Activated CD8-positive, alpha-beta memory T cell treated with anti-CD3 and anti-CD28 coated beads for 36 hours (primary cell): ENCODE measurements at regions not wholly inside any gene's neighbourhood (a gene's known extent, or its start where the extent isn't known, plus 50 kb on each side); places are given as distances from the start of the nearest gene placed in this dataset.

Experiments used
- CTCF ChIA-PET: fragments of 350-600 bp; sonication (Branson Sonifier 250); formaldehyde crosslinking; loops from one replicate; lab custom pipeline; 2021; ENCODE audit warnings: antibody characterized with exemption; lab: Charles Lee
- POLR2A ChIA-PET: fragments of 350-600 bp; sonication (Branson Sonifier 250); formaldehyde crosslinking; loops from one replicate; lab custom pipeline; 2021; ENCODE audit warnings: antibody characterized with exemption; lab: Charles Lee

DNA sequence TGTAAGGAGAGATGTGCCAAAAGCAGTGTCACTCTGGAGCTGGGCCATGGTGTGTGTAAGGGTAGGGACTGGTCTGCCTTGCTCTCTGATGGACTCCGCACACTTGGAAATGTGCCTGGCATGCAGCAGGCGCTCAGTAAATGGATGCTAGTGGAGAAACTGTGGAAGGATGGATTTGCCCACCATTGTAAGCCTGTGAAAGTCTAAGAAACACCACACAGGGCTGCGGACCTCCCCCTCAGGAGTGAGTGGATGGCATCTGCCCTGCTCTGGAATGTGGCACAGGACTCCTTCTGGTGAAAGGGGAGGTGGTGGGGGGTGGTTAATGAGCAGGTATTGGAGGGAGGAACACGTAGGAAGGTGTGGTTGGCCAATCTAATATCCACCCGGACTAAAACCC lies 62.2 kb upstream of the ACAN start:
- ChIA-PET CTCF (no interaction called here), POLR2A (no interaction called here)

DNA sequence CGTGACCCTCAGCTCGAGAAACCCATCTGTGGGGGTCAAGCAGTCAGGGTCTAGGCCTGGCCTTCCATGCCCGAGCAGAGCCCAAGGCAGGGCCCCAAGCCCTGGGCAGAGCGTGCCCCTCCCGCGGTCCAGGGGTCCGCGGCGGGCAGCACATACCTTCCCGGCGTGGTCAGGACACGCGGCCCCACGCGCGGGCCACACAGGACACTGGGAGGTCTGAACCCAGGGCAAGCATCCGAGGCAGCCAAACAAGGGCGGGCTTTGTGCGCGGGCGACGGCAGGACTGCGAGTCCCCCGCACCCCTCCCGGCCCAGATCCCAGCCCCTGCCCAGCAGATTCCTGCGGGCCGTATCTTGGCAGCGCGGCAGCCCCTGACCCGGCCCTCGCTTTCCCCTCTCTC lies 61.6 kb upstream of the ACAN start:
- POLR2A ChIA-PET, result no interaction called here
- CTCF ChIA-PET, result no interaction called here

DNA sequence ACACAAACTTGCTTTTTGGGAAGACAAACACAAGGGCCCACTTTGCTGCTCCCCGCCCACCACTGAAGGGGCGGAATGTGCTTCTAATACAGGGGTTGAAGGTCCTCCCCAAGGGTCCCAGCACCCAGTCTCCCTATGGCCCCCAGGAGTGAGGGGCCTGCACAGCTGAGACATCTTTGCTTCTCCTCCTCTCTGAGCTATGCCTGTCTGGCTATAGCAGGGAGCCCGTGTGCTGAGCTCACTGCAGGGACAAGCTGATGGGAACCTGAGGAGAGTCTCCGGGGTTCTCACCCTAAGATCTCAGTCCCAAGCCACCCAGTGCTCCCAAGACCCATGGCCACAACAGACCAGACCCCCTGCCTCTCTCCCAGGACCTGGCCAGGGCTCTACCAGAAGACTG lies 61.1 kb upstream of the ACAN start:
- POLR2A ChIA-PET, result no interaction called here
- CTCF ChIA-PET, result no interaction called here

DNA sequence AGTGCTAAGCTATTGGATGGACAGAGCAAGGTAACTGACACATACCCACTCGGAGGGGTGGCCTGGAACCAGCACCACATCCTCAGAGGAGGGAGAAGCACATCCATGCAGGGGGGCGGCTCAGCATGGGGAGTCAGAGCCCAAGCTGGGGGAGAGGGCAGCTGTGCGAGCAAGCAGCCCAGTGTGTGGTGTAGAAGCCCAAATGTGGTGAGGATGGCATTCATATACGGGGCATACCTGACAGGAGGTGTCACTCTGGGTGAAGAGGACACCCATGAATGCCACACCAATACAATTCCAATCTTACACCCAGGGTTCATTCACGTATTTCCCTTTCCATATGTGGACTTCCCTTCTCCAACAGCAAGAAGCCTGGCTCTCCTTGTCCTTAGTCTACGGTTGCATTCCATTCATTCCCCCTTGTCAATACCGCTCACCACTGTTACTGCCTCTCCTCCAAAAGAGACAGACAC lies 58.7 kb upstream of the ACAN start:
- CTCF ChIA-PET, result no interaction called here
- POLR2A ChIA-PET, result no interaction called here

DNA sequence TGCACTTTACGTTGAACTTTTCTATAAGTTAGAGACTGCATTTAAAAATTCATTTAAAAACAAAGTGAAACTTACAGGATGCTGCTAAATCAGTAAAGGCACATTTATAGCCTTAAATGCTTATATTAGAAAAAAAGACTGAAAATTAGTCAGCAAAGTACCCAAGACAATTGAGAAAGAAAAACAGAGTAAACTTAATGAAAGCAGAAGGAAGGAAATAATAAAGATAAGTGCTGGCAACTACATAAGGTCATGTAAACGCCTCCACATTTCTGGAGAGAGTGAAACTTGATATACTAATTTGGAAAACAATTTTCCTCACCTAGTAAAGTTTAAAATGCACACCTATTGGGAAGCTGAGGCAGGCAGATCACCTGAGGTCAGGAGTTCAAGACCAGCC lies 58.2 kb upstream of the ACAN start:
- ChIA-PET CTCF (no interaction called here), POLR2A (no interaction called here)

DNA sequence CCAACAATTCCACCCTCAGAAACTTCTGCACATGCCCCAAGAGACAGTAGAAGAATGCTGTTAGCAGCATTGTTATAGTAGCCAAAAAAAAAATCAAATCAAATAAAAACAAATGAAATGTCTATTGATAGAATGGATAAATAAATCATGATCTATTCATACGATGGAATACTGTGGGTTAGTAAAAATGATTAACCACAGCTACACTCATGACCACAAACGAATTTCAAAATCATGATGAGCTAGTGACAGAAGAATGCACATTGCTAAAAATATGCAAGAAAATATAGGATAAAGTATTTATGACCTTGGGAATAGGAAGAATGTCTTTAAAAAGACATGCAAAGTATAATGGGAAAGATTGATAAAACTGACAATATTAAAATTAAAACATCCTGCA lies 57.5 kb upstream of the ACAN start:
- POLR2A ChIA-PET, result no interaction called here
- CTCF ChIA-PET, result no interaction called here

DNA sequence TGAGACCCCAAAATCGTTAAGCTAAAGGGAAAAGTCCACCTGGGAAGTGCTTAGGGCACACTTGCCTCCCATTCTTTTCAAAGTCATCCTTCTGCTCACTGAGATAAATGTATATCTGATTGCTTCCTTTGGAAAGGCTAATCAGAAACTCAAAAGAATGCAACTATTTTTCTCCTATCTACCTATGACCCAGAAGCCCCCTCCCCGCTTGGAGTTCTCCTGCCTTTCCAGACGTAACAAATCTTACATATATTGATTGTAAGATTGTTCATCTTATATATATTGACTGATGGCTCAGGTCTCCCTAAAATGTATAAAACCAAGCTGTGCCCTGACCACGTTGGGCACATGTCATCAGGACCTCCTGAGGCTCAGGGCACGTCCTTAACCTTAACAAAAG lies 56.8 kb upstream of the ACAN start:
- POLR2A ChIA-PET, result no interaction called here
- CTCF ChIA-PET, result no interaction called here

DNA sequence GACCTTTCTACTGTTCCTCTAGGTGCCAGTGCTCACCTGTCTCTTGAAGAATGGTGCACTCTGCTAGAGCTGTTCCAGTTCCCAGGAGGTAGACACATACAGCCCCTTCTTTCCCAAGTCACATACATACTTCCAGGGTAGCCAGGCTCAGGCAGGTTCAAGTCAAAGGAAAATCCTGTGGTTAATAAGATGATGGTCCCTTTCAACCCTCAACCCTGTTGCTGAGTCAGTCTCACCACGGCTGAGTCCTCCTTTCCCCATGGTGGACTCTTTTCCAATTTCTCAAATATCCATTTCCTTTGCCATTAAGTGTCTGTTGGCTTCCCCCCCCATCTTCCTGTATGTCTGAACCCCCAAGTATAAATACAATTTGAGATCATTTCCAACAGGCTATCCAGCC lies 56.1 kb upstream of the ACAN start:
- POLR2A ChIA-PET, result no interaction called here
- CTCF ChIA-PET, result interaction anchor here (0.6 kb wide), 2 partner anchors 36 to 146 kb away, joined by 3 to 6 read pairs; no protein-coding TSS in a partner anchor

DNA sequence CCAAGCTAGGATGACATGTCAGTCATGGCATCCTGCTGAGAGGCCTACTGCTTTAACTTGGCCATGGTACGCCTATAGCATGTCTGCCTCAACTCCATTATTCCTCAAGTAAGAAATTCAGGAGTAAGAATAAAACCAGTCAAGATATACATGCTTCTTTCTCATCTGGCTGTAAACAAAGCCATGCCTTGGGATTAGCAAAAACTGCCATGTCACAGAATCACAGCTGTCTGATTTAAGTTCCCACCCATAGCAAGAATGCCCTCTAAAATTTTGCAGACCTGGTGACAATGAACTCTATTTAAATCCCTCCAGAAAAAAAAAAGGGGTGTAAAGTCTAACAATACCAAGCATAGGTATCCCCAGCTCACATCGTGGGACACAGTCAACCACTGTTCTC lies 55.6 kb upstream of the ACAN start:
- CTCF ChIA-PET, result interaction anchor here (0.6 kb wide), 2 partner anchors 35 to 146 kb away, joined by 3 to 6 read pairs; no protein-coding TSS in a partner anchor
- POLR2A ChIA-PET, result no interaction called here

DNA sequence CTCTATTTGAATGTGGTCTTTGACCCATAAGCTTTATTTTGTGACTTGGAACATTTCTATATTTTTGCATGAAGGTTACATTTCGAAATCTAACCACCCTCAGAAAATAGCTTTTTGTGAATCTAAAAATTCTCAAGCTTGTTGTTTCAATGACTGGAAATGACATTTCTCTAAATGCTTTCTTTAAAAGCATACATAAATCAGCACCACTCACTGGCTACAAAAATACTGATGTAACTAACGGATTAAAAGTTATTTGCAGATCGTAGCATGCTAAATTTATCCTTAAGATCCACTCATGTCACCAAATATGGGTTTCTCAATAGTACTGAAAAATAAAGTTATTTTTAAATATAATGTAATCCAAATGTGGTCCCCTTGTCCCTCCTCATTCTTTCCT lies 55.2 kb upstream of the ACAN start:
- ChIA-PET POLR2A (no interaction called here), CTCF (no interaction called here)

DNA sequence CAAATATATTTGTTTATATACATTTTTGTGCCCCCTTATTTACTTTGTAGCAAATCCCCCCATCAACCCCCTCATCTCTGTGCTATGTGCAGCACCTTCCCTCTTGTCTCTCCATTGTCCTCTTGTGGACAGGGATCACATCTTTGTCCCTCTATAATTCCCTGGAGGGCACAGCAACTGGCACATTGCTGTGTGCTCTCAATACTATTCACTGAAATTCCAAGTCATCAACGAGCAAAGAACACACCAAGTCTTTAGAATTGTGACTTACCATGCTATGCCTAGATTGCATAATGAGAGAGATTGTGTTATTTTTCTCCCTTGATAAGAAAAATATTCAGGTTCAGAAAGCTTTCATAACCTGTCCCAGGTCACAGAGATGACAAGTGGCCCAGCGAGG lies 54.6 kb upstream of the ACAN start:
- ChIA-PET CTCF (no interaction called here), POLR2A (no interaction called here)

DNA sequence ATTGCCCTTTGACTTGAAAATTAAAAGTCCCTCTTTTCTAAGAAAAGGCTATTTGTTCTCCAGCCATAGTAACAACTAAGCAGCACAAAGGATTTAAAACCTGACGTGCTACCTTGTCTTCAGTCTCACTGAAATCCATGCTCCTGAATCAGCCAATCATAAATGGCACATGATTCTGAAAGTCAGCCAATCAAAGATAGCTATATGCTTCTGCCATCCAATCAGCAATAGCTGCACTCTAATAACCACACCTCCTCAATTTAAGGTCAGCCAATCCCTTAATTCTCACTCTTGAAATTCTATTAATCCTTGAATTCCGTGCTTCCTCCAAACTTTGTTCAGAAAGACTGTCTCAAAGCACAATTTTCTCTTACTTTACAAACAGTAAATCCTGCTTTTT lies 53.5 kb upstream of the ACAN start:
- POLR2A ChIA-PET, result no interaction called here
- CTCF ChIA-PET, result no interaction called here

DNA sequence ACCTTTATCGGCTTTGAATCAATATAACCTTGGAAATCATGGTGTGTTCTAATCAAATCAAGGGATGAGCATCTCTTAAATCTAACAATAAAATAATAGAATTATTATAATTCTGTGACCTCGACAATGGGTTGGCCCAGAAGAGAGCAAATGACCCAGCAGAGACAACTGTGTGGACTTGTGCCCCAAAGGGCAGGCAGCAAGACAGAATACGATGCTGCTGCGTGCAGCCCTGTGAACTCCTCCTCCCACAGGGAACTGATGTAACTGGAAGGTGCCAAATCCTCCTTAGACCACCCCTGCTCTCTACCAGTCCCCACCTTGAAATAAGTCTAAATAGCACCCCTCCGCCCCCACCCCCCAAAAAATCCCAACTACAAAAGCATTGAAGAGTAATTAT lies 50.7 kb upstream of the ACAN start:
- CTCF ChIA-PET, result no interaction called here

DNA sequence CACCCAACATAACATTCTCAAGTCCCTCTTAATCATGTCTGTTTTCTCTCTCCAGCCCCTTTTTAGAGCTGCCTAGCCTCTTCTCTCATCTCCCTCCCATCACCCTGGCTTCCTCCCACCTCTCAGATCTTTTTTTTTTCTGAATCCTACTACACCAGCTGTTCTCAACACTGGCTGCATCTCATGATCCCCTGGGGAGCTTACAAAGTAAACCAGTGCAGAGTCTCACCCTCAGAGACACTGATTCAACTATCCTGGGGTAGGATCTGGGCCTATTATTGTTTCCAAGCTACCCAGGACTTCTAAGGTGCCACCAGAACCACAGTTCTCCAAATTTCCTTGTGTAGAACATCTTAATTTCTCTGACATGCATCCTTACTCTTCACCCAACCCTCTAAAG lies 50.3 kb upstream of the ACAN start:
- ChIA-PET POLR2A (no interaction called here), CTCF (no interaction called here)

More for the DNA sequence above, 50.7 kb upstream of the ACAN start:
- POLR2A ChIA-PET, result no interaction called here
